NCI-H2107 (cell line): ENCODE measurements at regions not wholly inside any gene's neighbourhood (a gene's known extent, or its start where the extent isn't known, plus 50 kb on each side); places are given as distances from the start of the nearest gene placed in this dataset.

Source experiments
- DNase-seq: peaks from one replicate; lab custom pipeline; 2025; lab: John Stamatoyannopoulos, UW

- DNase-seq, result no peak
These were observed 186.5 kb downstream of the SCP2D1 start for GRCh38 chr20:19000078-19000477.

DNA sequence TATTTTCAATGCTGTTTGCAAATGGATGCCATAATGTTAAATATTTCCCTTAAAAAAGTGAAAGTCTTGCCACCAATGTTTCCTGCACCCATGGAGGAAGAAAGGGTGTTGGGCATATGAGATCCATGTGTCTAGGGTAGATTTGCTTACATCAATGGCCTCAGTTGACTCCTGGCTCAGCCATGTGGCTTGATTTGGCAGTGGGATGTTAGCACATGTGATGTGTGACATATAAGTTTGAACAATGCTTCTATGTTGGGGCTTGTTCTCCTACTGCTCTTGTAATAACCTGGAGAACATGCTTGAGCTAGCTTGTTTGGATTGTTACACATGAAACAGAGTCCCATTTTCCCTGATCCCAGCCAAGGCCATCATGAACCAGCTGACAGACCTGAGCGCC lies 187.6 kb downstream of the SCP2D1 start:
- no peak for DNase-seq

DNA sequence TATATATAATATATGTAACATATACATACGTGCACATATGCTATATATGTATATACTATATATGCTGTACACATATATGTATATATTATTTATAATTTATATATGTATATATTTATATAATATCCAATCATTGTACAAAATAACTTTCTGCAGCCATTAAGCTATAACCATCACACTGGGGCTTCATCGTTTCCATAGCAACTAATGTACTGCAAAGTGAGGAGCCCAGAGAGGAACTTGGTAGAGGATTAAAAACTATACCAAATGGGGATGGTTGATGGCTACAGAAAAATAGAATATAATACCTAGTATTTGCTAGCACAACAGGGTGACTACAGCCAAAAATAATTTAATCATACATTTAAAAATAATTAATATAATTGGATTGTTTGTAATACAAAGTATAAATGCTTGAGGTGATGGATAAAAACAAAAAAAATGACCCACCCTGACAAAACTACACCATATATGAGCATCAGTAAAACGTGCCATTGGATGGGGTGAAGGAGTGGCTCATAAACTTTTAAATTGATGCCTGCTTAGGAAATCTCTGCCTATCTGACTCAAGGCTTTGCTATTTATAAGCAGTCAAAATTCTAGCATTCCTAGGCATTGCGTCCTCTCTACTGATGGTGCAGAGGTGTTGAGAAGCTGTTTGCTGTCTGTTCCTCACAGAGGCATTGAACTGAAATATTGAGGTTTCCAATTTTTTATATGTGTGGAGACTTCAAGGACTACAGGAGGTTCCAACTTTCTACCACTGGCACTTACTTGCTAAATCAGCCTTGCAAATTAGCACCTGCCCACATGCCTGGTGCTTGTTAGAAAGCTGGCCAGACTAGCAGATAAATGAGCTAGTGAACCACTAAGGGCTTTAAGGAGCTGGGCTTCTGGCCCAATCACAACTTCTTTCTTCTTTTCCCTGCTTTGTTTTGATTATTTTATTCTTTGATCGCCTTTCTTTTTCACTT lies 190.1 kb downstream of the SCP2D1 start:
- DNase-seq, result no peak

GRCh38 chr20:19004975-19005374 lies 191.4 kb downstream of the SCP2D1 start:
- no peak for DNase-seq

GRCh38 chr20:19008497-19008896 lies 194.9 kb downstream of the SCP2D1 start:
- DNase-seq, result no peak

GRCh38 chr20:19009081-19009688 lies 195.6 kb downstream of the SCP2D1 start:
- DNase-seq, result no peak

DNA sequence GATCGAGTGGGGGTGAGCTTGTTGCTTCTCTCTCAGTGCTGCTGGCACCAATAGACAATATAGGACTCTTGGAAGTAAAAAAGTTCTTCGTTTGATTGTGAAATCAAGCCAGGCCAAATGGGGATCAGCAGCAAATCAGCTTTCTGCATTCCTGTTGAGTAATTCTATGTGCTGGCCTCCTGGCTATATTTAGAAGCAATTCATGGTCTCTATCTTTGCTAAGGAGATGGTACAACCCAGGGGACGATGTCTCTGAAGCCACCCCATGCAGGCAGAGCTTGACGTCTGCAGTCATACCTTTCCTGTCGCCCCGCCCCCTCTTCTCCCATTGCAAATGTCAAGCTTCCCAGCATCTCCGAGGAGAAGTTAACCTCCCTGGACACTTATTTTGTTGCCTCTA lies 199.1 kb downstream of the SCP2D1 start:
- DNase-seq, result no peak

- no peak for DNase-seq
These were observed 198.5 kb upstream of the SLC24A3 start for GRCh38 chr20:19013907-19014306.

GRCh38 chr20:19015351-19016139 lies 196.9 kb upstream of the SLC24A3 start:
- no peak for DNase-seq

DNA sequence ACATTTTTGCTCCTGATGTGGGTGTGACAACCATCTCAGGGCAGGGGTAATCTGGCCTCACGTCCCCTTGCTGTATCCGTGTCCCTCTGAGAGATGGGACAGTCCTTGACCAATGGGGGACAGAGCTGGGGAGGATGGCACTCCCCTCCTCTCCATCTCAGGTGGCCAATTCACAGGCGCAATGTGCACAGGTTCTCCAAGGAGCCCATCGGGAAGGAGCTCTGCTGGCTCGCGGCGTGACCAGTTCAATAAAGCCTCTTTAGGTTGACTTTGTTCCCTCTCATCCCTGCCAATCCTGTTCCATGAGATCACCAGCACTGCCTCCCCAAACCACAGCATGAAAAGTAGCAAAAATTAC lies 196.3 kb upstream of the SLC24A3 start:
- no peak for DNase-seq

DNA sequence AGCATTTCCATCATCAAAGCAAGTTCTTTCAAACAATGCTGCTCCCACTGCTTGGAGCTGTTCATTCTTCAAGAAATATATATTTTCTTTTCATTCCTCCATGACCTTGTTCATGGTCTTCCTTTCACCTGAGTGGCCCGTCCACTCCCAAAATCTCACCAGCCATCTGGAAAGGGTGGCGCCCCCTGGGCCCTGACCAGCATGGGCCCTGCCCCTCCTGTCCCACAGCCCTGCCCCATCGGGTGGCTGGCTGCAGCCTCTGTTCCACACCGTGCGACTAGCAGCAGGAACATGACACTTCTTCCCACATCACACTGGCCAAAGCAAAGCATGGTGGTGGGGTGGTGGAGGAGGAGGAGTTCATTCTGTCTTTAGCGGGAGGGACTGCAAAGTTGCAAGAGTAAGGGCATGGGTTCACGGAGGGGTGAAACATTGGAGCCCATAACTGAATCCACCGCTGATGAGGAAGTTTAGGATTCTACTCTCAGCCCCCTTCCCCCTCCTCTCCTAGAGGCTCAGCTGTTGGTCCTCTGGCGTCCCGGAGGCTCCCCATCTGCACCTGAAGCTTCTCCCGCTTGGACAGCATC lies 195.2 kb upstream of the SLC24A3 start:
- DNase-seq, result no peak

DNA sequence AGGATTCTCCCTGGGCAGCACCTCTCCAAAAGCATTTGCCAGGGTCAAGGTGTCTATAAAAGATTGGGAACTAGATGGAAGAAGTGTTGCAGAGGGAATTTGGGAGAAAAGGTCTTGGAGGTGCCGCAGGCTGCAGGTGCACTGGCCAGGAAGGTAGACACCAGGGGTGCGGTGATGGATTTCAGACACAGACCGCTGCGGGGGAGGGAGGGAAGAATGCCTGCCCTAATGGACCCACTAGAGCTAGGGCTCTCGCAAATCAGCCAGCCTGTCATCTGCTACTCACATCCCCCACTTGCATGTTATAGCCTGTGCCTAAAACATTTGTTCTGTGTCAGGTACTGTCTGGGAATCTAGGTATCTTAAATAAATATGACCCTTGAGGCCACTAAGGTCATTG lies 193.6 kb upstream of the SLC24A3 start:
- no peak for DNase-seq

GRCh38 chr20:19019734-19020364 lies 192.6 kb upstream of the SLC24A3 start:
- DNase-seq, result no peak

DNA sequence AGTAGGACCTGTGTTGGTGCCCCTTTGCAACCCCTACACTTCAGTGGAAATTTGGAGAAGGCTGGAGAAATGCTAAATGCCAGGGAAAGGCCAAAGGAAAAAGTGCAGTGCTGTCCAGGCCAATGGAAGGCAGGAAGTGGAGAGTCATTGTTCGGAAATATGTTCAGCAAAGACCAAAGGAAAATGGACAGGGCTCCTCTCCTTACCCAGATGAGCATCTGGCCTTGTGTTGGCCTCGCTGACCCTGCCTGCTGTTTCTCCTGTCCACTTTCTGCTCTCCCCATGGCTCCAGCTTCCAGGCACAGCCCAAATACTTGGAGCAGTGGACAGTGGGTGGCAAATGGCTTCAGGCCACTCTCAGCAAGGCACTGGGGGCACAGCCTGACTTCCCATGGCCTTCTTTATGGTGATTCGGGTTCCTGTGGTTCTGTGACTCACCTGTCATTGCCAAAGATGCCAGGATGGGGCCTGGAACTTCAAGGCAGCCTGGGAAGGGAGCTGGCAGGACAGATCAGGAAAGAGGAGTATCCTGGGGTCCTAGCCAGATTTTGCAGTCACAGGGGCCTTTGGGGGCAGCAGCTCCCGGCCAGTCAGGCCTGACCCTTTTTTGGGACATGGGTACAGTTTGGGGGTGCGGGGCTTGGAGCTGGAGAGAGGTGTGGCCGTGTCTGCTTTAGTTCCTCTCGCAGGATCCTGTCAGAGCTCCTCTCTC lies 190.9 kb upstream of the SLC24A3 start:
- no peak for DNase-seq

GRCh38 chr20:19022118-19022575 lies 190.3 kb upstream of the SLC24A3 start:
- DNase-seq, result no peak

- DNase-seq, result no peak
These were observed 189.5 kb upstream of the SLC24A3 start for GRCh38 chr20:19022791-19023448.

DNA sequence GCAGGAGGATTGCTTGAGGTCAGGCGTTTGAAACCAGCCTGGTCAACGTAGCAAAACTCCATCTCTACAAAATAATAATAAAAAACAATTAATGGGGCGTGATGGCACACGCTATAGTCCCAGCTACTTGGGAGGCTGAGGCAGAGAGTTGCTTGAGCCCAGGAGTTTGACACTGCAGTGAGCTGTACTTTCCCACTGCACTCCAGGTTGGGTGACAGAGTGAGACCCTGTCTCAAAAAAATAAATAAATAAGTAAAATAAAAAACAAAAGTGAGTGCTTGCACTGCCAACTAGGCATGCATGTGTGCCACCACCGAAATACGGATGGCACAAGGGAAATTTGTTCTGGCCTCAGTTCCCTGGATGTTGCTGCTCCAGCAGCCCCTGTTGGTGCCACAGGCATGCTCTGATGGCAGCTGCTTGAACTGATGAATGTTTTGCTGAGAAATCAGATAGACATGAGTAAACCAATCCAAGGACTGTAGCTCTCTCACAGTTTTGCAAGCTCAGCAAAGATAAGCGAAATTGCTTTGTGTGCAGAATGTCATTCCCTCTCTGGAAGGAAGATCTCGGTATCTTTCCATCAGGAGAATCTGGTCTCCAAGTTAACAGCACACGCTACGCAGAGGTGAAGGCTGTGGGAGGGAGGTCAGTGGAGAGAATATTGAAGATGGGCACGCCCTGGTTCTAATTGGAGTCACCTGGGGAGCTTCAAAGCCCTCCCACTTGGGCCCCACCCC lies 188.0 kb upstream of the SLC24A3 start:
- no peak for DNase-seq

DNA sequence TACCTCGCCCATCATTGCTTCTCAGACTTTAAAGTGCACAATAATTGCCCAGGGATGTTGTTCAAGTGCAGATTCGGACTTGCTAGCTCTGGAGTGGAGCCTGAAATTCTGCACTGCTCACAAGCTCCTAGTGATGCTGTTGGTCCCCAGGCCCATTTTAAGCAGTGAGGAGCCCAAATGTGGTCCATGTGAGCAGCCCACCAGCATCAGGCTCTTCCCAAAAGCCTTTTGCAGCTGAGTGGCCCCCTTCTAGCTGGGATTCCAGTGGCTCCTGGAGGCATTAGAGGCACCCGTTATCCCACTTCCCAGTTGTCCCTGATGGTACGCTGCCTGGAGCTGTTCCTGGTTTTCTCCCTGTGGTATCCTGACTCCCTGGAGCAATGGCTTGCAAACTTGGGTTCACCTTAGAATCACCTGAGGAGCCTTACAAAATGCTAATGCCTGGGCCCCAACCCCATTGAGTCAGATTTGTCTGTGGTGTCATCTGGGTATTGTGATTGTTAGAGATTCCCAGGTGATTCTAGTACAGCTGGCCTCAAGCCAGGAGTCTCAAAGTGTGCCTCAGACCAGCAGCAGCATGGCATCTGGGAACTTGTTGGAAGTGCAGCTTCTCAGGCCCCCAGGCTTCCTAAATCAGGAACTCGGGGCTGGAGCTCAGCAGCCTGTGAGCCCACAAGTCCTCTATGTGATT lies 186.9 kb upstream of the SLC24A3 start:
- no peak for DNase-seq
